ENCODE measurements at regions not wholly inside any gene's neighbourhood (a gene's known extent, or its start where the extent isn't known, plus 50 kb on each side); places are given as distances from the start of the nearest gene placed in this dataset.
A peak's percentile ranks its signal among the peaks of the same experiment; 100 is the strongest.
"Not testable (repeated sequence)": the region's sequence is repeated elsewhere in the genome, so short reads cannot be mapped to it uniquely, and the experiment has no call there.

GRCh38 chr2:85969367-85969766, 80.6 kb upstream of the ST3GAL5 start:
- DNase-seq = not testable (repeated sequence)

- not testable (repeated sequence) for DNase-seq
Measured at GRCh38 chr2:85965770-85966169, 77.0 kb upstream of the ST3GAL5 start.

- DNase-seq = not testable (repeated sequence)
Measured at GRCh38 chr2:85963747-85964418, 75.1 kb upstream of the ST3GAL5 start.

GRCh38 chr2:85963068-85963467, 74.3 kb upstream of the ST3GAL5 start:
- DNase-seq = no peak

GRCh38 chr2:85961754-85962153, 73.0 kb upstream of the ST3GAL5 start:
- DNase-seq = no peak

- no peak for DNase-seq
Measured at GRCh38 chr2:85961053-85961452, 72.3 kb upstream of the ST3GAL5 start.

- no peak for DNase-seq
Measured at GRCh38 chr2:85959826-85960225, 71.0 kb upstream of the ST3GAL5 start.

GRCh38 chr2:85959185-85959584, 70.4 kb upstream of the ST3GAL5 start:
- no peak for DNase-seq

- DNase-seq = no peak
Measured at GRCh38 chr2:85958731-85959130, 69.9 kb upstream of the ST3GAL5 start.

GRCh38 chr2:85957256-85957655, 68.5 kb upstream of the ST3GAL5 start:
- no peak for DNase-seq

GRCh38 chr2:85956646-85957039, 67.9 kb upstream of the ST3GAL5 start:
- no peak for DNase-seq

- DNase-seq = peak; percentile 95
Measured at GRCh38 chr2:85954590-85955458, 66.0 kb upstream of the ST3GAL5 start.

GRCh38 chr2:85954192-85954589, 65.4 kb upstream of the ST3GAL5 start:
- no peak for DNase-seq

GRCh38 chr2:85953476-85953875, 64.7 kb upstream of the ST3GAL5 start:
- no peak for DNase-seq

GRCh38 chr2:85952196-85952734, 63.5 kb upstream of the ST3GAL5 start:
- no peak for DNase-seq

GRCh38 chr2:85951351-85952067, 62.7 kb upstream of the ST3GAL5 start:
- DNase-seq = no peak

GRCh38 chr2:85950743-85951142, 62.0 kb upstream of the ST3GAL5 start:
- no peak for DNase-seq

- DNase-seq = peak; percentile 1
Measured at GRCh38 chr2:85949280-85949679, 60.5 kb upstream of the ST3GAL5 start.

- DNase-seq = no peak
Measured at GRCh38 chr2:85947593-85947992, 58.8 kb upstream of the ST3GAL5 start.

GRCh38 chr2:85945586-85945985, 56.8 kb upstream of the ST3GAL5 start:
- peak; percentile 25 for DNase-seq

- DNase-seq = no peak
Measured at GRCh38 chr2:85945172-85945571, 56.4 kb upstream of the ST3GAL5 start.

- no peak for DNase-seq
Measured at GRCh38 chr2:85942346-85942957, 53.7 kb upstream of the ST3GAL5 start.

GRCh38 chr2:85941490-85941889, 52.7 kb upstream of the ST3GAL5 start:
- DNase-seq = not testable (repeated sequence)
